Liver (tissue), 3 donors: ENCODE measurements at regions not wholly inside any gene's neighbourhood (a gene's known extent, or its start where the extent isn't known, plus 50 kb on each side); places are given as distances from the start of the nearest gene placed in this dataset.

ENCODE experiments used
- CTCF ChIP-seq: fragments of 150-350 bp; IDR thresholded peaks from 2 replicates; pipeline ENCODE4 v1.5.1; 2017; ENCODE audit warnings: improper control_type of control experiment, low read depth, low read length; ENCODE audit not compliant: missing input control
- FOXA1 ChIP-seq: IDR thresholded peaks from 2 replicates; pipeline ENCODE4 v1.6.1; 2016; ENCODE audit warnings: antibody characterized with exemption
- GABPA ChIP-seq, 2 donors: IDR thresholded peaks in 1 of 2; conservative IDR thresholded peaks in 1 of 2; 2 replicates each; pipeline ENCODE4 v1.6.1; 2016; ENCODE audit warnings: antibody characterized with exemption in 2 of 2, mild to moderate bottlenecking in 1 of 2, moderate library complexity in 1 of 2
- HNF4A ChIP-seq, 2 donors: conservative IDR thresholded peaks; 2 replicates each; pipeline ENCODE4 v1.6.1; 2016; ENCODE audit warnings: antibody characterized with exemption in 2 of 2, mild to moderate bottlenecking in 2 of 2
- JUND ChIP-seq, 2 donors: IDR thresholded peaks; 2 replicates each; pipeline ENCODE4 v1.6.1; 2016; ENCODE audit warnings: antibody characterized with exemption in 2 of 2
- NR2F2 ChIP-seq: IDR thresholded peaks from 2 replicates; pipeline ENCODE4 v1.6.1; 2016; ENCODE audit warnings: antibody characterized with exemption
- RXRA ChIP-seq, 2 donors: IDR thresholded peaks; 2 replicates each; pipeline ENCODE4 v1.6.1; 2017 to 2018; ENCODE audit warnings: antibody characterized with exemption in 2 of 2, mild to moderate bottlenecking in 1 of 2
- SP1 ChIP-seq: IDR thresholded peaks from 2 replicates; pipeline ENCODE4 v1.6.1; 2018; ENCODE audit warnings: antibody characterized with exemption, mild to moderate bottlenecking
- TF ChIP-seq, protein P1 (sequence below): IDR thresholded peaks from 2 replicates; pipeline ENCODE4 v1.6.1; 2016; ENCODE audit warnings: antibody characterized with exemption
- TF ChIP-seq, protein P2 (sequence below): IDR thresholded peaks from 2 replicates; pipeline ENCODE4 v1.6.1; 2016; ENCODE audit warnings: antibody characterized with exemption, mild to moderate bottlenecking
- donor health status: healthy.
- donor health status: healthy.

- TF ChIP-seq CTCF (no peak), RXRA (IDR thresholded peaks at IDR 0.05) (no peak), NR2F2 (no peak), JUND (IDR thresholded peaks at IDR 0.05) (no peak), HNF4A (conservative IDR thresholded peaks at IDR 0.05) (no peak), SP1 (no peak), GABPA (IDR thresholded peaks at IDR 0.05 in 1 of 2, conservative IDR thresholded peaks at IDR 0.05 in 1 of 2) (no peak), FOXA1 (no peak)
- TF ChIP-seq, protein P1, sequence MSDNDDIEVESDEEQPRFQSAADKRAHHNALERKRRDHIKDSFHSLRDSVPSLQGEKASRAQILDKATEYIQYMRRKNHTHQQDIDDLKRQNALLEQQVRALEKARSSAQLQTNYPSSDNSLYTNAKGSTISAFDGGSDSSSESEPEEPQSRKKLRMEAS: no peak
- TF ChIP-seq, protein P2, sequence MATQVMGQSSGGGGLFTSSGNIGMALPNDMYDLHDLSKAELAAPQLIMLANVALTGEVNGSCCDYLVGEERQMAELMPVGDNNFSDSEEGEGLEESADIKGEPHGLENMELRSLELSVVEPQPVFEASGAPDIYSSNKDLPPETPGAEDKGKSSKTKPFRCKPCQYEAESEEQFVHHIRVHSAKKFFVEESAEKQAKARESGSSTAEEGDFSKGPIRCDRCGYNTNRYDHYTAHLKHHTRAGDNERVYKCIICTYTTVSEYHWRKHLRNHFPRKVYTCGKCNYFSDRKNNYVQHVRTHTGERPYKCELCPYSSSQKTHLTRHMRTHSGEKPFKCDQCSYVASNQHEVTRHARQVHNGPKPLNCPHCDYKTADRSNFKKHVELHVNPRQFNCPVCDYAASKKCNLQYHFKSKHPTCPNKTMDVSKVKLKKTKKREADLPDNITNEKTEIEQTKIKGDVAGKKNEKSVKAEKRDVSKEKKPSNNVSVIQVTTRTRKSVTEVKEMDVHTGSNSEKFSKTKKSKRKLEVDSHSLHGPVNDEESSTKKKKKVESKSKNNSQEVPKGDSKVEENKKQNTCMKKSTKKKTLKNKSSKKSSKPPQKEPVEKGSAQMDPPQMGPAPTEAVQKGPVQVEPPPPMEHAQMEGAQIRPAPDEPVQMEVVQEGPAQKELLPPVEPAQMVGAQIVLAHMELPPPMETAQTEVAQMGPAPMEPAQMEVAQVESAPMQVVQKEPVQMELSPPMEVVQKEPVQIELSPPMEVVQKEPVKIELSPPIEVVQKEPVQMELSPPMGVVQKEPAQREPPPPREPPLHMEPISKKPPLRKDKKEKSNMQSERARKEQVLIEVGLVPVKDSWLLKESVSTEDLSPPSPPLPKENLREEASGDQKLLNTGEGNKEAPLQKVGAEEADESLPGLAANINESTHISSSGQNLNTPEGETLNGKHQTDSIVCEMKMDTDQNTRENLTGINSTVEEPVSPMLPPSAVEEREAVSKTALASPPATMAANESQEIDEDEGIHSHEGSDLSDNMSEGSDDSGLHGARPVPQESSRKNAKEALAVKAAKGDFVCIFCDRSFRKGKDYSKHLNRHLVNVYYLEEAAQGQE: no peak
Measured at GRCh38 chrY:13066372-13066771, 161.7 kb downstream of the DDX3Y start.
